ENCODE measurements at regions not wholly inside any gene's neighbourhood (a gene's known extent, or its start where the extent isn't known, plus 50 kb on each side); places are given as distances from the start of the nearest gene placed in this dataset.

GRCh38 chr1:184919892-184920291 lies 54.4 kb downstream of the NIBAN1 start:
- DNase-seq (ENCODE audit: low read depth) = no peak

- no peak for DNase-seq (ENCODE audit: low read depth)
Measured at GRCh38 chr1:184915463-184916090, 58.7 kb downstream of the NIBAN1 start.

GRCh38 chr1:184914149-184914548 lies 60.2 kb downstream of the NIBAN1 start:
- no peak for DNase-seq (ENCODE audit: low read depth)

GRCh38 chr1:184912392-184912791 lies 61.9 kb downstream of the NIBAN1 start:
- DNase-seq (ENCODE audit: low read depth) = no peak

- DNase-seq (ENCODE audit: low read depth) = no peak
Measured at GRCh38 chr1:184911830-184912229, 62.5 kb downstream of the NIBAN1 start.

- no peak for DNase-seq (ENCODE audit: low read depth)
Measured at GRCh38 chr1:184911103-184911745, 63.1 kb downstream of the NIBAN1 start.

GRCh38 chr1:184910691-184911091 lies 63.6 kb downstream of the NIBAN1 start:
- peak; percentile 50 for DNase-seq (ENCODE audit: low read depth)

- DNase-seq (ENCODE audit: low read depth) = no peak
Measured at GRCh38 chr1:184910005-184910404, 64.3 kb downstream of the NIBAN1 start.

- no peak for DNase-seq (ENCODE audit: low read depth)
Measured at GRCh38 chr1:184909019-184909418, 65.3 kb downstream of the NIBAN1 start.

GRCh38 chr1:184908506-184908905 lies 65.8 kb downstream of the NIBAN1 start:
- DNase-seq (ENCODE audit: low read depth) = no peak

GRCh38 chr1:184907500-184907899 lies 66.8 kb downstream of the NIBAN1 start:
- DNase-seq (ENCODE audit: low read depth) = no peak

- DNase-seq (ENCODE audit: low read depth) = no peak
Measured at GRCh38 chr1:184906761-184907160, 67.5 kb downstream of the NIBAN1 start.

- DNase-seq (ENCODE audit: low read depth) = no peak
Measured at GRCh38 chr1:184905601-184906322, 68.5 kb downstream of the NIBAN1 start.

- DNase-seq (ENCODE audit: low read depth) = no peak
Measured at GRCh38 chr1:184903111-184903692, 71.1 kb downstream of the NIBAN1 start.

GRCh38 chr1:184900507-184900906 lies 73.8 kb downstream of the NIBAN1 start:
- no peak for DNase-seq (ENCODE audit: low read depth)

- DNase-seq (ENCODE audit: low read depth) = no peak
Measured at GRCh38 chr1:184896000-184896399, 78.3 kb downstream of the NIBAN1 start.

- DNase-seq (ENCODE audit: low read depth) = no peak
Measured at GRCh38 chr1:184895086-184895485, 79.2 kb downstream of the NIBAN1 start.

GRCh38 chr1:184893695-184894094 lies 80.6 kb downstream of the NIBAN1 start:
- DNase-seq (ENCODE audit: low read depth) = no peak

- no peak for DNase-seq (ENCODE audit: low read depth)
Measured at GRCh38 chr1:184892116-184892515, 82.2 kb downstream of the NIBAN1 start.

- no peak for DNase-seq (ENCODE audit: low read depth)
Measured at GRCh38 chr1:184891440-184891839, 82.9 kb downstream of the NIBAN1 start.

- no peak for DNase-seq (ENCODE audit: low read depth)
Measured at GRCh38 chr1:184890539-184890973, 83.8 kb downstream of the NIBAN1 start.

- no peak for DNase-seq (ENCODE audit: low read depth)
Measured at GRCh38 chr1:184889902-184890301, 84.4 kb downstream of the NIBAN1 start.

- DNase-seq (ENCODE audit: low read depth) = no peak
Measured at GRCh38 chr1:184889166-184889565, 85.1 kb downstream of the NIBAN1 start.
